RWPE1 (cell line): ENCODE measurements at regions not wholly inside any gene's neighbourhood (a gene's known extent, or its start where the extent isn't known, plus 50 kb on each side); places are given as distances from the start of the nearest gene placed in this dataset.

Experiments used
- CTCF ChIA-PET: fragments of 350-600 bp; sonication (Branson Sonifier 250); formaldehyde crosslinking; extraction: SDS; loops from one replicate; lab custom pipeline; 2021; lab: Yijun Ruan, JAX
- POLR2A ChIA-PET: fragments of 400-600 bp; formaldehyde crosslinking; extraction: SDS; loops from one replicate; lab custom pipeline; 2020; ENCODE audit warnings: antibody characterized with exemption; ENCODE audit not compliant: low non-redundant PET; lab: Yijun Ruan, JAX
- DNase-seq: peaks from one replicate; pipeline ENCODE4 v3.0.0; 2012; ENCODE audit warnings: low spot score
- H3K27ac ChIP-seq: fragments of 450-650 bp; 2 replicates; pipeline ENCODE4 v1.5.1; 2017
- TF ChIP-seq, protein P1 (sequence below): fragments of 450-650 bp; conservative IDR thresholded peaks from 2 replicates; pipeline ENCODE4 v1.5.1; 2017; ENCODE audit warnings: low read depth, mild to moderate bottlenecking

DNA sequence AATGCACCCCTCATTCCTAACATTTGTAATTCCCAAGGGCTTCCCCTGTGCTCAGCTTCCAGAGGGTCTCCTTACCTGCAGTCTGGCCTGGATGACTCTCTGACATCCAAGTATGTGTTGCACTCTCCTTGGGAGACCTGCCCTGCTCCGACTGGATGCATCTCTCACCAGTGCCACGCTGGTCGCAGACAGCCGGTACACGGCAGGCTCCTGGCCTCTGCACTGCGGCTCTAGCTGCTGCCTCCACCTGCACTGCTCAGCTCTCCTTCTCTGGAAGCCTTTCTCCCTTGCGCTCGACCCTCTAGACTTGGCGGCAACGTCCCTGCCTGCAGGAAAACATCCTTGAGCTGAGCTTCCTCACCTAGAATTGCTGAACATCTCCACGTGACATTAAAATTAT is 685.9 kb downstream of the BRD1 start:
- DNase-seq, result no peak
- POLR2A ChIA-PET, result no interaction called here
- no peak overlapping the region for H3K27ac ChIP-seq
- CTCF ChIA-PET, result interaction anchor here (0.6 kb wide), 1 partner anchor 218 kb away, joined by 3 read pairs; no protein-coding TSS in a partner anchor
- TF ChIP-seq, protein P1, sequence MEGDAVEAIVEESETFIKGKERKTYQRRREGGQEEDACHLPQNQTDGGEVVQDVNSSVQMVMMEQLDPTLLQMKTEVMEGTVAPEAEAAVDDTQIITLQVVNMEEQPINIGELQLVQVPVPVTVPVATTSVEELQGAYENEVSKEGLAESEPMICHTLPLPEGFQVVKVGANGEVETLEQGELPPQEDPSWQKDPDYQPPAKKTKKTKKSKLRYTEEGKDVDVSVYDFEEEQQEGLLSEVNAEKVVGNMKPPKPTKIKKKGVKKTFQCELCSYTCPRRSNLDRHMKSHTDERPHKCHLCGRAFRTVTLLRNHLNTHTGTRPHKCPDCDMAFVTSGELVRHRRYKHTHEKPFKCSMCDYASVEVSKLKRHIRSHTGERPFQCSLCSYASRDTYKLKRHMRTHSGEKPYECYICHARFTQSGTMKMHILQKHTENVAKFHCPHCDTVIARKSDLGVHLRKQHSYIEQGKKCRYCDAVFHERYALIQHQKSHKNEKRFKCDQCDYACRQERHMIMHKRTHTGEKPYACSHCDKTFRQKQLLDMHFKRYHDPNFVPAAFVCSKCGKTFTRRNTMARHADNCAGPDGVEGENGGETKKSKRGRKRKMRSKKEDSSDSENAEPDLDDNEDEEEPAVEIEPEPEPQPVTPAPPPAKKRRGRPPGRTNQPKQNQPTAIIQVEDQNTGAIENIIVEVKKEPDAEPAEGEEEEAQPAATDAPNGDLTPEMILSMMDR, result no peak

DNA sequence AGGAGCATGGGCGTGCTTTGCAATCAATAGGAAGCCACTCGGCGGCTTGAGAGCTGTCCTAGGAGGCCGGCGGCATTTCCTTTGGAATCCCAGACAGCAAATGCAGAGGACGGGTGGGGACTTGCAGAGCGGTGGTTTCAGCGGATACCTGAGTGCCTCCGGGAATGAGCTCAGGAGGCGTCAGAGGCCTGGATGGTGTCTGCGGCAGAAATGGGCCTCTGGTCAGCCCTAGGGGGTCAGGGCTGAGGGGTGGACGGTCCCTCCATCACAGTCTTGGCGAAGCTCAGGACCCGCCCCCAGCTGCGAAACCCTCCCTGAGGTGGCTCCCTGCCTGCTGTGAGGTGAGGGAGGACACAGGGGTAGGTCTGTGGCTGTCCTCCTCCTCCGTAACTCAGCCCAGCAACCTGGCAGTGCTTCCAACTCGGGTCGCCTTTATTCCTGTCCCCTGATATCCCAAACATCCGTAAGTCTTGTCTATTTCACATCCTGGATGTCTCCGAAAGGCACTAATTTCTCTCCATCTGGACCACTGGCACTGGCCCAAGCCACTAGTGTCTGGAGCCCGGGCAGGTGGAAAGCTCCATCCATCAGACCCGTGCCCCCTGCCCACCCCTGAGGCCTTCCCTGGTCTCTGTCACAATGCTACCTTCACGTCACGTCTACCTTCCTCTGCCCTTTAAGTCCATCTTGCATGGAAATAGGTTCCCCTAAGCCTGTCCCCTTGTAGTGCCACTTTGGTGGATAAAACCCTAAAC is 686.6 kb downstream of the BRD1 start:
- H3K27ac ChIP-seq, result no peak overlapping the region
- no peak for DNase-seq
- CTCF ChIA-PET, result no interaction called here
- POLR2A ChIA-PET, result no interaction called here
- TF ChIP-seq, protein P1, result no peak

DNA sequence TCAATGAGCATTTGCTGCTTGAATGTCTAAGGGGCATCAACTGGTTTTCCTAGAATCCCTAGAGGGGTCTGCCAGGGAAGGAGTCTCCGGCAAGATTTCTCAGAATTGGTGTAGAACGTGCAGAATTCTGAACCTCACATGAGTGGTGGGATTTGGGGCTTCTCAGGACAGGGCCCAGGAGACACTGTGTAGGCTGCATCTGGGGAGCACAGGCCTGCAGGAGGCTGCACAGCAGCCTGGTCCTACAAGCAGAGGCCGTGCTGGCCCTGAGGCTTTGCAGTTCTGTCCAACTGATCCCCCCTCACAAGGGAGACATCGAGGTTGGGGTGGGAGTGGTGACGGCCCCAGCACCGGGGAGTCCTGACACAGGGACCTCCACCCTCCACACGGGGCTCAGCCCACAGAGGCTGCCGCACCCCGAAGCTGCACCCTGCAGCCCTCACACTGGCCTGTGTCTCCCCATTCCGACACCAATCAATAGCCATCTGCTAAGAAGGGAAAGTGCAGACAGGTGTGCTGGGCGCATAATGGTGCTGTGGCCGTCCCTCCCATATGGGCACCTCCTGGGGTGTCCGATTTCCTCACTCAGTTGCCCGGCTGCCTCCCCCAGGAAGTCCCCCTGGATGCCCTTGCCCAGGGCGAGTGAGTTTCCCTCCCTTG is 688.1 kb downstream of the BRD1 start:
- ChIA-PET CTCF (no interaction called here), POLR2A (no interaction called here)
- TF ChIP-seq, protein P1, result no peak
- DNase-seq, result no peak
- no peak overlapping the region for H3K27ac ChIP-seq

DNA sequence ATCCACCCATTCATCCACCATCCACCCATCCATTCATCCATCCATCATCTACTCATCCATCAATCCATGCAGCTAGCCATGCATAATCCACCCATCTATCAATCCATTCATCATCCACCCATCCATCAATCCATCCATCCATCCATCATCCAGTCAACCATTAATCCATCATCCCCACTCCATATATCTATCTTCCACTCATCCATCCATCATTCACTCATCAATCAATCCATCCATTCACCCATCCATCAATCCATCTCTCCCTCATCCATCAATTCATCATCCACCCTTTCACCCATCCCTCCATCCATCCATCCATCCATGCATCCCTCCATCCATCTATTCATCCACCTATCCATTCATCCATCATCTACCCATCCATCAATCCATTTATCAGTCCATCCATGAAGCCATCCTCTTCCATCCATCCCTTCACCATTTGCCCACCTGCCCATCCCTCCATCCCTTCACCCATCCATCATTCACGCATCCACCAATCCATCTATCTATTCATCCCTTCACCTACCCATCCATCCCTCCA is 689.4 kb downstream of the BRD1 start:
- POLR2A ChIA-PET, result no interaction called here
- DNase-seq, result no peak
- TF ChIP-seq, protein P1, result no peak
- CTCF ChIA-PET, result no interaction called here
- H3K27ac ChIP-seq, result no peak overlapping the region

DNA sequence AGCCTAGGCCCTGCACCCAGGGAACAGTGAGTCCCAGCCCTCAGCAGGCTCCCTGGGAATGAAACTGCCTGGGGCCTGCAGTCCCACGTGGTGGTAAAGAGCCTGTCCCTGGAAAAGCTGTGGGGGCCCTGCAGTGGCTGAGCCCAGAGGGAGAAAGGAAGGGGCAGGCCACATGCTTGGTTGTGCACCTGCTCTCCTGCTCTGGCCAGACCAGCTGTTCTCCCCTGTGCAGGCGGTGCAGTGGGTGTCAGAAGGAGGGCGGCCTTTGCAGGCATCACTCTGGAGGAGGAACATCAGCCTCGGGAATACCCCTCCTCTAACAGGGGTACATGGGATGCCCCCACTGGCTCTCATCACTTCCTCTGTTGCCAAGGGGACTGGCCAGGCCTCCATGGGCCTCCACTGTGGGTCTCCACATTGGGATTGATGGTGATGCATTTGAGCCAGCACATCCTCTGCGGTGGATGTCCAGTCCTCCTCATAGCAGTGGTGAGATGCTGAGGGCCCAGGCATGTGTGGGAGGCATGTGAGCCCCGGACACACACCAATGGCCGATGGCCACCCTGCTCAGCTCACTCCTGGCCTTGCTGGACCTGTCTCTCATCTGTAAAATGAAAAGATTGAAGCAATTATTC is 690.4 kb downstream of the BRD1 start:
- no peak overlapping the region for H3K27ac ChIP-seq
- TF ChIP-seq, protein P1, result no peak
- ChIA-PET CTCF (no interaction called here), POLR2A (no interaction called here)
- DNase-seq, result no peak

DNA sequence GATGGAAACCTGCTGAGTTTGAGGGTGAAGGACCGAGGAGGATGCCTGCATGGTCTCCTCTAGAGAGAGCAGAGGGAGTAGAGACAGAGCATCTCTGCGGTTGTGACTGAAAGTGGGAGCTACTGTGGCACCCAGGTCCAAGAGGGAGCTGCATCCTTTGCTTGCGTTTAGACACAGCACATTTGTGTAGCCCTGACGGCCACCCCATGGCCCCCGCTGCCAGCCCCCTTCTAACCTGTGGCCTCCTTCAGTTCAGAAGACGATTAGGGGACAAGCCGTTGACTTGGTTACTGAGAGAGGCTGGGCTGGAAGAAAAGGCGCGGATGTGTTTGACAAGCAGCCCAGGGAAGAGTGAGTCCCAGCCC is 690.9 kb downstream of the BRD1 start:
- DNase-seq, result no peak
- ChIA-PET CTCF (no interaction called here), POLR2A (no interaction called here)
- H3K27ac ChIP-seq, result no peak overlapping the region
- TF ChIP-seq, protein P1, result no peak
